Memory B cell (primary cell): ENCODE measurements at regions not wholly inside any gene's neighbourhood (a gene's known extent, or its start where the extent isn't known, plus 50 kb on each side); places are given as distances from the start of the nearest gene placed in this dataset.

Source experiments
- ATAC-seq: fragments of 150-1000 bp; cut with Tn5 transposase; 2 replicates; pipeline ENCODE4 v1.10.0; 2021; ENCODE audit warnings: low read depth, mild to moderate bottlenecking, moderate library complexity
- DNase-seq, 2 donors: peaks; one replicate each; pipeline ENCODE4 v3.0.0; 2022; ENCODE audit warnings: low spot score in 2 of 2
- H3K27ac Mint-ChIP-seq: one replicate; pipeline ENCODE4 v1.8.0; 2022; ENCODE audit warnings: mild to moderate bottlenecking, moderate library complexity, mixed read lengths
- H3K27me3 Mint-ChIP-seq: one replicate; pipeline ENCODE4 v1.8.0; 2022; ENCODE audit warnings: mixed read lengths
- H3K36me3 Mint-ChIP-seq: one replicate; pipeline ENCODE4 v1.8.0; 2022; ENCODE audit warnings: mild to moderate bottlenecking, mixed read lengths
- H3K4me1 Mint-ChIP-seq: one replicate; pipeline ENCODE4 v1.8.0; 2022; ENCODE audit warnings: mixed read lengths
- H3K4me3 Mint-ChIP-seq: one replicate; pipeline ENCODE4 v1.8.0; 2022; ENCODE audit warnings: mild to moderate bottlenecking, moderate library complexity, mixed read lengths
- H3K9me3 Mint-ChIP-seq: one replicate; pipeline ENCODE4 v1.8.0; 2022; ENCODE audit warnings: mixed read lengths

DNA sequence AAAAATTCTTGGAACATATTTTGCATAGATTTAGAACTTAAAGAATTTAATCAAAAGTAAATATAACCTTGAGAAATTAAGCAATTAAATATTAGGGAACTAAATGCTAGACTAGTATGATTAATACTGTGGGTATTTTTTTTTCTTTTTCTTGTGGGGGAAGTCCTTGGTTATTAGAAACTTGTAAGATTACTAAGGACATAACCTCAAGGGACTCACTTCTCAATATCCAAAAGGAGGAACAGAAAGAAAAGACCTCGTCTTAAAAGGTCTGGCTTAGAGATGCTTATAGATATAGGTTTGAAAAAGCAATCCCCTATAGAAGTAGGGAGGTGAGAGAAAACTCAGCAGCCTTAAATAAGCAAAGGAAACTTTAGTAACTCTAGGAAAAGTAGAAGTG, 368.5 kb downstream of the INSC start:
- DNase-seq (no peak), ATAC-seq (no peak)
- H3K4me1 Mint-ChIP-seq = no peaks in the 10 kb centered on the region
- no peak overlapping the region for H3K27ac Mint-ChIP-seq
- peaks cover 2% of the 10 kb centered on the region for H3K9me3 Mint-ChIP-seq
- H3K27me3 Mint-ChIP-seq = peaks cover 5% of the 10 kb centered on the region
- H3K4me3 Mint-ChIP-seq = no peak overlapping the region
- H3K36me3 Mint-ChIP-seq = no peaks in the 10 kb centered on the region

DNA sequence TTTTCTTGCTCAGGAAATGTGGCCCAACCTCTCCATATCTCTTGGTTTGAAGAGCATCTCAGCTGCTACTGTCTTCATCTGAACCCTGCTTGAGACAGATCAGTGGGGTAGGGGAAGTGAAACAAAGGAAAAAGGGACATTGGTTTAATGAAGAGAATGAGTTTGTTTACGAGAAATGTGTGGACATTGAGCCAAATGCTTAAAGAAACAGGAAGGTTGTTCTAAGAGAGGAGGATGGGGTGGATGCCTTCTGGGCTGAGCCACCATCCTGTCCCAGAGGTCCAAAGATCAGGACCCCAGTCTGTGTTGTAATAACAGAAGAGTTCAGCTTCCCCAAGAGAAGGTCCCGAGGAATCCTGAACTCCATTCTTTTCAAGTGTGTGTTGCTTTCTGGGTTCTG, 369.7 kb downstream of the INSC start:
- Mint-ChIP-seq H3K9me3 (peaks cover 2% of the 10 kb centered on the region), H3K27ac (no peak overlapping the region), H3K36me3 (no peaks in the 10 kb centered on the region), H3K27me3 (peaks cover 5% of the 10 kb centered on the region), H3K4me1 (no peaks in the 10 kb centered on the region), H3K4me3 (no peak overlapping the region)
- no peak for ATAC-seq
- DNase-seq = no peak

DNA sequence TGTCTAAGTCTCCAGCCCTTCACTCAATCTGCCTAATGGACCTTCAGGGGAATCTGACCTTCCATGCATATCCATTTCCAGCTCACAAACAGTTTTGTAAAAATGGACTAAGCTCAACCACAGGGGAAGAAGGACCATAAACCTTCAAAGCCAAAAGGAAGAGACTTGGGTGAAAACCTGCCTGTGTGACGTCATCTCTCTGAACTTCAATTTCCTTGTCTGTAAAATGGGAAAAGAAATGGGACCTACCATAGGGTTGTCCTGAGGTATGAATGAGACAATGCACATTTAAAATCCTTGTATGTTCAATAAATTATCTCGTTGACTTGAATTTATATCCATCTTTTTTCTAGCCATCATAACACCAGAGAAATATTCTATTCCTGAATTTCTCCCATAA, 370.7 kb downstream of the INSC start:
- H3K9me3 Mint-ChIP-seq = peaks cover 2% of the 10 kb centered on the region
- ATAC-seq = no peak
- H3K27ac Mint-ChIP-seq = no peak overlapping the region
- no peak for DNase-seq
- H3K4me1 Mint-ChIP-seq = no peaks in the 10 kb centered on the region
- H3K36me3 Mint-ChIP-seq = no peaks in the 10 kb centered on the region
- peaks cover 5% of the 10 kb centered on the region for H3K27me3 Mint-ChIP-seq
- H3K4me3 Mint-ChIP-seq = no peak overlapping the region

DNA sequence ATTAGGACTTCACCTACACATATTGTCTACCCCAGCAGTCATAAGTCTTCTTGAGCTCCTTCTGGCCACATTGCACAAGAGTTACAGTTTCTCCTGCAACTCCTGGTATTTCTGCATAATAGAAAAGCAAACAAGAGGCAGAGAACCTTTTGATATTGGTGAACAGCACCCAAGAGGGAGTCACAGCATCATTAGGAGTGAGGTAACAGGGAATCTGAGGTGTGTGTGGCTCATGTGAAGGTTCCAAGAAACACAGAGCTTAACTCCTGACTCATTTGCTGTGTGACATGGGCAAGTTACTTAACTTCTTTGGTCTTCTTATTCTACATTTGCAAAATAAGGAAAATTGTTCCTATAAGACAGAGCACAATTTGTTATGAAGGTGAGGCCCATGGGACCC, 374.6 kb downstream of the INSC start:
- Mint-ChIP-seq H3K4me3 (no peak overlapping the region), H3K9me3 (peaks cover 3% of the 10 kb centered on the region), H3K27me3 (no peaks in the 10 kb centered on the region), H3K4me1 (no peaks in the 10 kb centered on the region), H3K27ac (no peak overlapping the region), H3K36me3 (no peaks in the 10 kb centered on the region)
- ATAC-seq (no peak), DNase-seq (no peak)

DNA sequence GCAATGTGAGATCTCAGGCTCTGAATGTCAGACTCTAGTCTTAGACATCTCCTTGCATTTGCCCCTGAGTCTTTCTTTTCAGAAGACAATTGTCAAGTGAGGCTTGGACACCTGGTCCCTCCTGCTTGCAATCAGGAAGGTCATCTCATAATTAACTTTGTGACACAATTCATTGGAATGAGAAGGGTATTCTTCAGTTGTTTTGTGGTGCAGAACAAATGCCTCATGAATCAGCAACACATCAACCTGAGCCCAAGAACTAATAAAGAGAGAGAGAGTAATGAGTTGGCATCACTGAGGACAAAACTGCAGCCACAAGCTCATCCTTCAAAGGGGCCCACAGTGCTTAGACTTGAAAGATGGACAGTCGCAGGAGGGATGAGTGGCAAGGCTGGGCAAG, 375.8 kb downstream of the INSC start:
- H3K27ac Mint-ChIP-seq = no peak overlapping the region
- DNase-seq (no peak), ATAC-seq (no peak)
- no peaks in the 10 kb centered on the region for H3K4me1 Mint-ChIP-seq
- no peak overlapping the region for H3K4me3 Mint-ChIP-seq
- no peaks in the 10 kb centered on the region for H3K36me3 Mint-ChIP-seq
- peaks cover 3% of the 10 kb centered on the region for H3K9me3 Mint-ChIP-seq
- no peaks in the 10 kb centered on the region for H3K27me3 Mint-ChIP-seq

DNA sequence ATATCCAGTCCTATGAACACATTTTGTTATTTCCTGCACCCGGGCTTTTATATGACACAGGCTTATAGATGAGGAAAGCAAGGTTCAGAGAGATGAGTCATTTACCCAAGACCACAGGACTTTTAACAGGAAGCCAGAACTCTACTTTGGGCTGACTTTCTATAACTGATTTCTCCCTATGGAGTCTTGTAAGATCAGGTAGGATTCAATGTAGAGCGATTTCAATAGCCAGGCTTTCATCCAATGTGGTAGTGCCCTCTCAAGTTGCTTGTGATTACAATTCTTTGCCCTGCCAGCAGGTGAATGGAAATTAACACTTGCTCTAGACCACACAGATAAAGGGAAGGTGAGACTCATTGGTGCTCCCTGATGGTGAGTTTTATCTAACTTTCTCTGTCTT, 378.3 kb downstream of the INSC start:
- DNase-seq (no peak), ATAC-seq (no peak)
- Mint-ChIP-seq H3K4me1 (no peaks in the 10 kb centered on the region), H3K36me3 (no peaks in the 10 kb centered on the region), H3K9me3 (peaks cover 3% of the 10 kb centered on the region), H3K4me3 (no peak overlapping the region), H3K27ac (no peak overlapping the region), H3K27me3 (no peaks in the 10 kb centered on the region)

DNA sequence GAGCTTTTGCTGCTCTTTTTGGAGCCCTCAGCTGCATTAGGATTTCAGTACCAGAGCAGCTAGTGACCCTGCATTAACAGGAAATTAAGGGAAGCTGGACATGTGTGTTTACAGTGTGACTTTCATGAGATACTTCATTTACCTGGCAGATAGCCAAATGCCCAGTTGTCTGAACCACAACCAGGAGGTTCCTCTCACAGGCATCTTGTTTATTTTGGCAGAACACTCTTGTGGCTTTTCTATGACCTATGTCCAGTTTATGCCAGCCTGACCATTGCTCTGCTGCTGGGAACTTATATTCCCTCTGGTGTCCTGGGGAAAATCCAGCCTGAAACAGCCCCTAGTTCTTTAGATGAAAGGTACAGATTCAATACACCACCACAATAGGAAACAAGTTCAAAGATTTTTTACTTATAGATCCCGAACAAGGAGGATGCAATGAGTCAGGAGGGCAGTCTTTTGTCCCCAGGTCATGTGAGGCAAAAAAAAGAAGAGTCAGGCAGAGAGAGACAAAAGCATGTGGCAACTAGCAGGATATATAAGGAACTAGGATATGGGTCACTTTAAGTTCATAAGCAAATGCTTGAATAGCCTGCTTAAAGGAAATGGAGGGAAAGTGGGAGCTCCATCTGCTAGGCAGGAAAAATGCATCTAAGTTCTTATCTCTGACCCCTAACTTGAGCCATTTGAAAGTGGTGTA, 379.3 kb downstream of the INSC start:
- H3K9me3 Mint-ChIP-seq = peaks cover 3% of the 10 kb centered on the region
- no peak for DNase-seq
- no peak for ATAC-seq
- H3K36me3 Mint-ChIP-seq = no peaks in the 10 kb centered on the region
- no peaks in the 10 kb centered on the region for H3K27me3 Mint-ChIP-seq
- no peaks in the 10 kb centered on the region for H3K4me1 Mint-ChIP-seq
- no peak overlapping the region for H3K4me3 Mint-ChIP-seq
- no peak overlapping the region for H3K27ac Mint-ChIP-seq

DNA sequence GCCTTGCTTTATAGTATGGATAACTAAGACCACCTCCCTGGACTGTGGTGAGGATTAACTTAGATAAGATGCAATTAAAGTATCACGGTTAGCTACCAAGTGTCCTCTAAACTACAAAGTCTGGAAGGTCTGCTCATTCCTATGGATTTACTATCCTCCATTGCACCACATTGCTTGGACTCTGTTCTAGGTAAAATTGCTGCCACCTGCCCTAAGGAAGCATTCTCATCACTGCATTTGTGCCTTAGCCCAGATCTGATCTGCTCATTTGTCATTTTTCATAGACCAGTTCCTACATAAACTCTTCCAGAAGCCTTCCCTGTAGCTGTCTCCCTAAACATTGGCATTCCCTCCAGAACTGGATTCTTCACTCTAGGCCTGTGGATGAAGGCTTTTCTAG, 380.0 kb downstream of the INSC start:
- Mint-ChIP-seq H3K4me3 (no peak overlapping the region), H3K9me3 (peaks cover 4% of the 10 kb centered on the region), H3K27ac (no peak overlapping the region), H3K27me3 (no peaks in the 10 kb centered on the region), H3K36me3 (no peaks in the 10 kb centered on the region), H3K4me1 (no peaks in the 10 kb centered on the region)
- ATAC-seq (no peak), DNase-seq (no peak)

DNA sequence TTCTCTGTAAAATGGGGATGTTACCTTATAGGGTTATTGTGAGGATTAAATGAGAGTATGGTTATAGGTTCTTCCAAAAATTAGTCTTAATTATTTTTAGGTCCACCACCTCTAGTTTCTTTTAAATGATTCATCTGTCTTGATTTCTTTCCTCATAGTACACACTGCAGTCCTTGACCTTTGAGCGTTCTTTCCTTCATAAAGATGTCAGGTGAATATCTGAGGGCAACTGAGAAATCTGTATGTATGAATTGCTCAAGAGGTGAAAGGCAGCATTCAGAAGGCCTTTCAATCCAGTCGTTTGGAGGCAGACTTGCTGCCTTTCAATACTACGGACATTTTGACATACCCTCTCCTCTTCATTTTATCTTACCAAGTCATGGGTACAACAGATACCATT, 380.7 kb downstream of the INSC start:
- no peak overlapping the region for H3K27ac Mint-ChIP-seq
- H3K27me3 Mint-ChIP-seq = no peaks in the 10 kb centered on the region
- no peak overlapping the region for H3K4me3 Mint-ChIP-seq
- peaks cover 4% of the 10 kb centered on the region for H3K9me3 Mint-ChIP-seq
- DNase-seq = no peak
- no peak for ATAC-seq
- H3K4me1 Mint-ChIP-seq = no peaks in the 10 kb centered on the region
- no peaks in the 10 kb centered on the region for H3K36me3 Mint-ChIP-seq

DNA sequence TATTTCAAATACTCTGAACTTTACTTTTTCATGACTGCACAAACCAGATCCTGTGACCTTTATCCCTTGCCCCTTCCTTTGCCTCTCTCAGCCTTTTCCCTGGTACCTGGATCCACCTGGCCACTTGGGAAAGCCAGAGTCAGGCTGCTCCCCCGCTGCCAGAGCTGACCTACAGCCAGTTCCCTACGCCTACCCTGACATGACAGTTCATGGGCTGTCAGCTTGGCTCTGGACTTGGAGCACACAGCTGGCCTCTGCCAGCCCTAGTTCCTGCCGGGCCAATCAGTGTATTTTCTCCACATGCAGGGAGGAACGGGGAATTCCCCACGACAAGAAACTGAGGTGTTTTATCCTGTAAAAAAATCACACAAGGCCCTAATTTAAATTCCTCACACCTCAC, 382.6 kb downstream of the INSC start:
- H3K4me3 Mint-ChIP-seq = no peak overlapping the region
- H3K36me3 Mint-ChIP-seq = no peaks in the 10 kb centered on the region
- no peak for ATAC-seq
- H3K27me3 Mint-ChIP-seq = no peaks in the 10 kb centered on the region
- H3K4me1 Mint-ChIP-seq = no peaks in the 10 kb centered on the region
- no peak overlapping the region for H3K27ac Mint-ChIP-seq
- DNase-seq = no peak
- H3K9me3 Mint-ChIP-seq = peaks cover 1% of the 10 kb centered on the region

DNA sequence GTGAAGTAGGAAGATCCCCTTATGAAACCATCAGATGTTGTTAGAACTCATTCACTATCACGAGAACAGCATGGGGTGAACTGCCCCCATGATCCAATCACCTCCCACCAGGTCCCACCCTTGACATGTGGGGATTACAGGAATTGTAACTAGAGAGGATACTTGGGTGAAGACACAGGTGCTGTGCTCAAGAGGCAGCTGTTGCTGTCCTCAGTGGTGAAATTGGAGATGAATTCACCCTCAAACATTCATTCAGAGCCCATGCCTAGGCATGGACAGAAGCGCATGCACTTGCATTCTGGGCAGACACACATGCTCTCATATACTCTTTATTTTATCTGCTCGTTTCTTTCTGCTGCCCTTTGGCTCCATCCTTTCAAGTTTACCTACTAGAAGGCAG, 385.0 kb downstream of the INSC start:
- no peak for DNase-seq
- H3K4me3 Mint-ChIP-seq = no peak overlapping the region
- peaks cover 1% of the 10 kb centered on the region for H3K9me3 Mint-ChIP-seq
- H3K27ac Mint-ChIP-seq = no peak overlapping the region
- no peak for ATAC-seq
- no peaks in the 10 kb centered on the region for H3K4me1 Mint-ChIP-seq
- H3K36me3 Mint-ChIP-seq = no peaks in the 10 kb centered on the region
- no peaks in the 10 kb centered on the region for H3K27me3 Mint-ChIP-seq

DNA sequence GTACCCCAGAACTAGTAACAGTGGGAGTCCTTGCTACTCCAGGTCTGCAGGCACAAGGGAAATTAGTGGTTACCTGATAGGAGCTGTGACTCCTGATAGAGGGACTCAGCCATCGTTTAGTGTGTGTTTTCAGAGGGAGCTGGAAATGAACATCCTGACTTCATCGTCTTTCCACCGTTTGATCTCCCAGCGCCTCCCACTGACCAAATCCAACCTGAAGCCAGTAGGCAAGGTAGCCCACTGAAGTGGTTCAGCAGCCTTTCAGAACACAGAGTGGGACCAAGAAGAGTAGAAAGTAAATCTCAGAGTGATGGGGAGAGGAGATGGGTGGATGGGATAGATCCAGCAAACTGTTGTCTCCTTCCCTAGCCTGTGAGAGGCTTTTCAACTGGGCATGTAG, 385.9 kb downstream of the INSC start:
- Mint-ChIP-seq H3K4me3 (no peak overlapping the region), H3K4me1 (no peaks in the 10 kb centered on the region)

DNA sequence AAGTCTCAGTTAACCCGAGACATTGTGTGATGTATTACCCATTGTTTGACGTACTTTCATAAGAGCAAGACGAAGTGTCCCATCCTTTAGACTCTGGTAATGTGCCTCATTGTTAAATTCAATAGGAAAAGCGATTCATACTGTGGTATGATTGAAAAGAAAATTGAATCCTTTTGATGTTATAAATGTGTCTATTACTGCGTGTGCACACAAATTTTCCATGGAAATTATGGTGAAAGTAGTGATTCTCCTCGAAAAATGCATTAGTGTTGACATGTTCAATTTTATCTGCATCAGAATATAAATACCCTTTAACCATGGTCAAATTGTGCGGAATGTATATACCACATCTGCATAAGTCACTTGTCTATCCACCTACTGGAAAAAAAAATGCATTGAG, 386.8 kb downstream of the INSC start:
- ATAC-seq (no peak), DNase-seq (no peak)
- no peak overlapping the region for H3K4me3 Mint-ChIP-seq
- H3K4me1 Mint-ChIP-seq = no peaks in the 10 kb centered on the region
- H3K27me3 Mint-ChIP-seq = no peaks in the 10 kb centered on the region
- H3K9me3 Mint-ChIP-seq = peaks cover 1% of the 10 kb centered on the region
- no peaks in the 10 kb centered on the region for H3K36me3 Mint-ChIP-seq
- H3K27ac Mint-ChIP-seq = no peak overlapping the region

More for the DNA sequence above, 385.9 kb downstream of the INSC start:
- H3K27me3 Mint-ChIP-seq = no peaks in the 10 kb centered on the region
- ATAC-seq (no peak), DNase-seq (no peak)
- H3K27ac Mint-ChIP-seq = no peak overlapping the region
- no peaks in the 10 kb centered on the region for H3K36me3 Mint-ChIP-seq
- H3K9me3 Mint-ChIP-seq = peaks cover 1% of the 10 kb centered on the region

DNA sequence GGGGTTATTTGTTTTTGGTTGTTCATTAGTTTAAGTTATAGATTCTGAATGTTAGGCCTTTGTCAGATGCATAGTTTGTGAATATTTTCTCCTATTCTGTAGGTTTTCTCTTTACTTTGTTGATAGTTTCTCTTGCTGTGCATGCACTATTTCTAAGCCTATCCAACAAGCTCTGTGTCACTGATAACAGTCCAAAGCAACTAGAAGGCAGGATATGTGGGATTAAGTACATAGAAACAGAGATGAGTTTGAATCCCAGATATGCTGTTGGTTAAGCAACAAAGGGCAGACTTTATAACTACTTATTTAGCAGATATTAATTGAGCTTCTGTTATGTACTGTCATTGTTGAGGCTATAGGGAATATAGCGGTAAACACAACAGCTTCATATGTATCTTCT, 390.4 kb downstream of the INSC start:
- Mint-ChIP-seq H3K36me3 (no peaks in the 10 kb centered on the region), H3K27me3 (no peaks in the 10 kb centered on the region), H3K4me3 (no peak overlapping the region), H3K9me3 (peaks cover 4% of the 10 kb centered on the region), H3K4me1 (no peaks in the 10 kb centered on the region), H3K27ac (no peak overlapping the region)
- DNase-seq = no peak
- no peak for ATAC-seq

DNA sequence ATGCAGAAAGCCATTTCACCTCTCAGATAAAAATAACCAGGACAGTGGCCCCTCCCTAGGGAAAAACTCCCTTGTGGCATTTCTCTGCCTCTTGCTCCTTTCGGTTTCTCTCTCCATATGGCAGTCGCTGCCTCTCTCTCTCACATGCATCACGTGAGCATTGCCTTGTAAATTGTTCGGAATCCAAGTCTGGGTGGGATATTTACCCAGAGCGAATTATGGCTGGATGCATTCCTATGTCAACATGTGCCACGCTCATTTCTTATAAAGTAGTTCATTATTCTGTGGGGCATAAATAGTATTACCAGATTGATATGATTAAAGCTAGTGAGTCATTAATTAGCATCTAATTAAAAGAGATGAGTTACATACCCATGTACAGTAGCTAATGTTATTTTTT, 392.9 kb downstream of the INSC start:
- DNase-seq (no peak), ATAC-seq (no peak)
- Mint-ChIP-seq H3K9me3 (peaks cover 5% of the 10 kb centered on the region), H3K4me3 (no peak overlapping the region), H3K27ac (no peak overlapping the region), H3K36me3 (no peaks in the 10 kb centered on the region), H3K27me3 (no peaks in the 10 kb centered on the region), H3K4me1 (no peaks in the 10 kb centered on the region)
